ENCODE measurements at regions not wholly inside any gene's neighbourhood (a gene's known extent, or its start where the extent isn't known, plus 50 kb on each side); places are given as distances from the start of the nearest gene placed in this dataset.
"Not testable (repeated sequence)": the region's sequence is repeated elsewhere in the genome, so short reads cannot be mapped to it uniquely, and the experiment has no call there.

- DNase-seq: no peak
Measured at GRCh38 chr6:27720607-27721580, 191.3 kb downstream of the OR2B2 start.

- DNase-seq: not testable (repeated sequence)
Measured at GRCh38 chr6:27719039-27719438, 193.2 kb downstream of the OR2B2 start.

- DNase-seq: no peak
Measured at GRCh38 chr6:27706431-27706830, 205.8 kb downstream of the OR2B2 start.

DNA sequence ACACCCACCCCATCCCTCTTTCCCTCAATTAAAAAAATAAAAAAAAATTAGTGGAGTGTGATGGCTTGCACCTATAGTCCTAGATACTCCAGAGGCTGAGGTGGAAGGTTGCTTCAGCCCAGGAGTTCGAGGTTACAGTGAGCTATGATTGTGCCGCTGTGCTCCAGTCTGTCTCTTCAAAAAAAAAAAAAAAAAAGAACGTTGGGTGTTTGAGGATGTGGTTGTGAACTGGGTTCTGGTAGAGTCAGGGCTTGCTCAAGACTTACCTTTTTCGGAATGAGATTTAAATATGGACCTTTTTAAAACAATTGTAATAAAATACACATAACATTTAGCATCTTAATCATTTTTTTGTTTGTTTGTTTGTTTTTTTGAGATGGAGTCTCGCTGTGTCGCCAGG, 211.9 kb downstream of the OR2B2 start:
- no peak for DNase-seq

DNA sequence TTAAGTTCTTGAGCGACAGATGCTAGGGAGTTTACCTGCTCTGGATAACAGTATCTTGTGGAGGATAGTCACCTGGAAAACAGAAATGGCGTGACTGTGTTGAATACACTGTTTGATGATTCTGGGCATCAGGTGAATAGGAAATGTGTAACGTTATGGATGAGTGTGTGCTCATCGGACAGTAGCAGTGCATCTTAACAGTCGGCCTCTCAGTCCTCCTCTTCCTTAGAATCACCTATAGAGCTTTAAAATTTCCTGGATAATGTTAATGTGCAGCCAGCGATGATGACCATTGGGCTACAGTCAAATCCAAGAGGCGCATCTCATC, 217.7 kb downstream of the OR2B2 start:
- DNase-seq: no peak

DNA sequence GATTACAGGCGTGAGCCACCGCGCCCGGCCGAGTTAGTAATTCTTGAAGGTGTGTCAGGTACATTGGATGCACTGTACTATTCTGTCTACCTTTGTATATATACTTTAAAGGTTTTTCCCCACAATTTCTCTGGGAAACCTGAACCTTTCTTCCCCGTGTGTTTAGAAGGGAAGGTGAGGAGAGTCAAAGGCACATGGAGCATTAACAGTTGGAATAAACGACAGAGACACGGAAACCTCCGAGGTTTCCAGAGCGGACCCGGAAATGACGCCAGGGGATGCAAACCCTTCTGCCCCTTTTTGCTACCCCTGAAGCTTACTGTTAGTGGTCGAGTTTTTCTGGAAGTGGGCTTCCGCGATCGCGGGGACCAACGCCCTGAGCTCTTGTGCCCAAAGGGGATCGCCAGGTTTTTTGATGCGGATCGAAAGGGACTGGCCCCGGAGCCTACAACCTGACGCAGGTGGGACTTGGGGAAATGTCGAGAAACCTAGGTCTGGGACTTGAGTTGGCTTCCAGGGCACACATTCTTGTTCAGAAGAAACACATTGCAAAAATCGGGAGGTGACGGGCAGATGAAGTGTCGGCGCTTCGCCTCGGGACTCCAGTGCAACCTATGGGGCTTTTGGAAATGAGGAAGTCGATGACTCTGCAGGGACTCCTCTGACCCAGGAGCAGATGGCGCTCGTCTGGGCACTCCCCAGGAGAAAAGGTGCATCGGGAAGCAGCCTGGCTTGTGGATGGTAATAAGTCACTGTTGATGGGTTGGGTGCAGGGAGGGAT, 218.2 kb downstream of the OR2B2 start:
- peak; percentile 57 for DNase-seq

GRCh38 chr6:27692133-27692532, 219.2 kb upstream of the ZNF184 start:
- DNase-seq: not testable (repeated sequence)

DNA sequence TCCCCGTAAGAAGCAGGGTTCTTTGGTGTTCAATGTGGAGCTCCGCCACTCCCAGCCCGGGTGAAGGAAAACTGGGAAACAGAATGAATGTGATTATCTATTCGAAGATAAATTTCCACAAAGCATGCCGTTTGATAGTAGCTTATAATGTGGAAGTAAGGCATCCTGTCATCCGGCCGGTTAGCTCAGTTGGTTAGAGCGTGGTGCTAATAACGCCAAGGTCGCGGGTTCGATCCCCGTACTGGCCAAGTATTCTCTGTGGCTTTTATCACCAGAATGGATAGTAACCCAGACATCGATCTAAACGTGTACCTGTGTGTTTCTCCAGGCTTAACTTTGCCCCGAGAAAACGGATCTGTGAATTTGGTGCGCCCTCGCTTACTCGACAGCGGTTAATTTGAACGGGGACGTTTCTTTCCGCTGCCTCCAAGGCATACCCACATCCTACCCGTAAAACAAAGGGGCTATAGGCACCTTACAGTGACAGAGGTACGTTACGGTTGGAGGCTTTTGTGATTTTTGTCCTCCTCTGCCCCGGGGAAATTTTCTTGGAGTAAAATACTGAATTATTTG, 215.2 kb upstream of the ZNF184 start:
- DNase-seq: peak; percentile 69

DNA sequence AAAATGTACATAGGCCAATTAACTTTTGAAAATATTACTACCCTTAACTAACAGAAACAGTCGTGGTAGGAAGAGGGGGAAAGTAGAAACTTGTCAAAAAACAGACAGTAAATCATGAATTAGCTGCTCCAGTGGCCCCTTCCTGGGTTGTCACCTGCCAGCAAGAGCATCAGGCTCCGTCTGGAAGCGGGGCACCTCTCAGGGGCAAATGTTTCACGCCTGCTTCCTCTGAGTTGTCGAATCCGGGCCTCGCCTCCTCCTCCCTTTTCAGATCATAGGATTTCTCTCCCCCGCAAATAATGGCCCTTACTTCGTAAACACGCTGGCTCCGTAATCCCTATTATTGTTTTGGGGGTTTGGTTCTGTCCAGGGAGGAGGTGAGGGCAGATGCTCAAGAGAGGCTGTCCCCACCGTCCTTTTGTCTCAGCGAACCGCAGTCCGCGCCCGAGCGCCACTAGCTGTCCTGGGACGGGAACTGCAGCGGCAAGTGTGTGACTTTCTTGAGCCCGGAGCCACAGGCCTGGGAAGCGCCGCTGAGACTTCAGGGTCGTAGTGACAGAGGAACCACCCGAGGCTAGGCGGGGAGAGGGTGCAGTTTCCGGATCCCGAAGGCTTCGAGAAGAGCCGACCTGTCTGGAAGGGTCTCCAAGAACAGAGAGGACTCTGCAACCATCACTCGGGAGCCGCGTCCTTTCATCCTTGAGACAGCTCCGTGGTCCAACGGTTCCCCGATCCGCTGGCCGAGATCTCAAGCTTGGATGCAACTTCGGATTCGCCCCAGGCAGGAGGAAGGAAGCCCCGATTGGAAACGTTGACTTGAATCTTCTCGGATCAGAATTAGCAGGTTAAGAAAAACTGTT, 214.5 kb upstream of the ZNF184 start:
- DNase-seq: peak; percentile 81

- no peak for DNase-seq
Measured at GRCh38 chr6:27685279-27685678, 212.4 kb upstream of the ZNF184 start.

- peak; percentile 51 for DNase-seq
Measured at GRCh38 chr6:27684264-27685211, 211.6 kb upstream of the ZNF184 start.

- DNase-seq: no peak
Measured at GRCh38 chr6:27679964-27680694, 207.2 kb upstream of the ZNF184 start.

DNA sequence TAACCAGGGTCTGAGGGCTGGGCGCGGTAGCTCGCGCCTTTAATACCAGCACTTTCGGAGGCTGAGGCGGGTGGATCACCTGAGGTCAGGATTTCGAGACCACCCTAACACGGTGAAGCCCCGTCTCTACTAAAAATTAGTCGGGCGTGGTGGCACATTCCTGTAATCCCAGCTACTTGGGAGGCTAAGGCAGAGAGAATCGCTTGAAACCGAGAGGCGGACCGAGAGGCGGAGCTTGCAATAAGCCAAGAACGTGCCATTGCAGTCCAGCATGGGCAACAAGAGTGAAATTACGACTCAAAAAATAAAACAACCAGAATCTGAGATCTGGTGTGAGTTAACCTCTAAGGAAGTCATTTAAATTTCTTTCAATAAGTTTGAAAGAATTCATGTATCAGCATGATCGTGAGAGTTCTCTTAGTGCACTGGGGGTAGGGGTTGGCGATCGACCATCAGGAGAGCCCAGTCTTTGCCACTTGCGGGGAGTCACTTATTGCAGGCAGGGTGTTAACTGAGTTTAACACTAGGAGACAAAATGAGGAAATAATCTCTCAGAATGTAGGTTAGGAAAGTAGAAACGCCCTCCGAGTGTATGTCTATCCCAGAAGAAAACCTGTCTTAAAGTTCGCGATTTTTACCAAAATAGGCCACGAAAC, 206.5 kb upstream of the ZNF184 start:
- DNase-seq: no peak

- DNase-seq: no peak
Measured at GRCh38 chr6:27678469-27678868, 205.6 kb upstream of the ZNF184 start.

DNA sequence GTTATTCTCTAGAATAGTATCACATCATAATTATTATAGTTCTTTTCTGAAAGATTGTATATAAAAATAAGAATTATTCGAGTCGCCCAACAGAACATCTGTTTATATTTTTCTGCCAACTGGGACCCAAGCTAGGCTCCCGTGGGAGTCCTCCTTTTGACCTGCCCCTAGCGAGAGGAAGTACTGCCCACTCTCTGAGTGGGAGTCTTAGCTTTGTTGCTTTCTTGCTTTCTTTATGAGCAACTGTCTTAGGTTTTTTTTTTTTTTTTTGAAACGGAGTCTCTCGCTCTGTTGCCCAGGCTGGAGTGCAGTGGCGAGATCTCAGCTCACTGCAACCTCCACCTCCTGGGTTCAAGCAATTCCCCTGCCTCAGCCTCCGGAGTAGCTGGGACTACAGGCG, 202.0 kb upstream of the ZNF184 start:
- no peak for DNase-seq

- peak; percentile 31 for DNase-seq
Measured at GRCh38 chr6:27672113-27672799, 199.4 kb upstream of the ZNF184 start.

DNA sequence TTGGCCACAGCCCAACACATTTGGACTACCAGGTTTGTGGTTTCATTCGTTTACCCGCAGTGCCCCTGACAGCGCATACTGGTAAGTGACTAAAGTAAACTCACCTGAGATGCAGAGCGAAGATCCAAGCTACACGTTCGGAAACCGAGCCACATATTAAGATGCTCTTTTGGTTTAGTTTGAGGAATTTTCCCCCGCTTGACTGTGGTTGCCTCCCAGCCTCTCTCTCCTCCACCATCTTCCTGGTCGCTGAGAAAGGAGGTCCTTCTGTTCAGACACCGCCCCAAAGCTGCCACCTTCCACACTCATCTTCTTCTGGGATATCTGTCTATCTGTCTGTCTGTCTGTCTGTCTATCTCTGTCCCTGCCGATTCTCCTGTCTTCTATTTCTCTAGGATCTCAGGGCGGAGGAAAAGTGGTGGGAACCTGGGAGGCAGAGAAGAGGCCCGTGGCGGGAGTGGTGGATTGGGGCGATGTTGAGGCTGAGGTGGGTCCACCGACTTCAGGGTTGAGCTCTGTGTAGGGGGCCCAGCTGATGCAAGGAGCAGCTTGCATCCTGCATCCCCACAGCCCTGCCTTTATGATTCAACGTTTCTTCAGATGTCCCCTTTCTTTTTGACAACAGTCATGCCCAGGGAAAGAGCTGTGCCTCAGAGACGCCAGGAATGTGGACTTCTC, 196.9 kb upstream of the ZNF184 start:
- DNase-seq: no peak

- no peak for DNase-seq
Measured at GRCh38 chr6:27669295-27669623, 196.4 kb upstream of the ZNF184 start.

All from NCI-H510A (cell line).